GM12878 (cell line): ENCODE measurements at regions not wholly inside any gene's neighbourhood (a gene's known extent, or its start where the extent isn't known, plus 50 kb on each side); places are given as distances from the start of the nearest gene placed in this dataset.

Experiments used
- ATAC-seq: fragments of 200-7000 bp; cut with Tn5 transposase; 3 replicates; pipeline ENCODE4 v1.9.1; 2020; ENCODE audit warnings: mild to moderate bottlenecking, moderate library complexity
- BruUV-seq: library from RNA; stranded (reverse); fragments of 400-500 nt; replicated peaks from 2 replicates; lab custom pipeline; 2021; lab: Mats Ljungman, UMichigan
- CTCF ChIA-PET: fragments of 300-600 bp; sonication (Branson Sonifier 250); formaldehyde crosslinking; extraction: SDS; loops from one replicate; lab custom pipeline; 2021; ENCODE audit warnings: inconsistent platforms; lab: Yijun Ruan, JAX
- POLR2A ChIA-PET: fragments of 350-600 bp; formaldehyde crosslinking; extraction: SDS; loops from one replicate; lab custom pipeline; 2021; ENCODE audit warnings: inconsistent platforms; lab: Charles Lee
- RAD21 ChIA-PET: fragments of 300-600 bp; sonication (Branson Sonifier 250); formaldehyde crosslinking; loops from one replicate; lab custom pipeline; 2023; ENCODE audit warnings: antibody characterized with exemption; ENCODE audit not compliant: unreplicated experiment; lab: Charles Lee
- SMC1A ChIA-PET: fragments of 300-600 bp; sonication (Branson Sonifier 250); formaldehyde crosslinking; loops from one replicate; lab custom pipeline; 2023; ENCODE audit not compliant: unreplicated experiment, uncharacterized antibody; lab: Charles Lee
- DNase-seq: peaks from one replicate; pipeline ENCODE4 v3.0.0-alpha.2; 2011; ENCODE audit warnings: low read depth, low spot score
- FAIRE-seq: peaks from 3 replicates; lab custom pipeline; 2011; peaks lifted over from hg19 to GRCh38; lab: Jason Lieb, UNC
- H2AFZ ChIP-seq: 2 replicates; pipeline ENCODE4 v1.6.0; 2011; ENCODE audit warnings: low read depth, low read length, control low read depth; ENCODE audit not compliant: control insufficient read depth
- H3K27ac ChIP-seq: 2 replicates; pipeline ENCODE4 v1.5.1; 2011; ENCODE audit warnings: control low read depth; ENCODE audit not compliant: control insufficient read depth, insufficient read depth
- H3K27me3 ChIP-seq, 2 experiments: replicated peaks in 1 of 2; 2 replicates each; pipeline versions ENCODE4 v1.6.0 to v1.6.1; 2011; ENCODE audit warnings: low read length in 1 of 2; ENCODE audit not compliant: control insufficient read depth in 2 of 2, insufficient read depth in 2 of 2
- H3K36me3 ChIP-seq, 2 experiments: 2 replicates each; pipeline ENCODE4 v1.5.1; 2011; ENCODE audit warnings: low read length in 1 of 2; ENCODE audit not compliant: control insufficient read depth in 2 of 2, insufficient read depth in 2 of 2
- H3K4me1 ChIP-seq: 2 replicates; pipeline ENCODE4 v1.6.1; 2011; ENCODE audit warnings: mild to moderate bottlenecking, low read length, moderate library complexity, mixed read lengths; ENCODE audit not compliant: control insufficient read depth, insufficient read depth
- H3K4me2 ChIP-seq: 2 replicates; pipeline ENCODE4 v1.6.0; 2011; ENCODE audit warnings: control low read depth; ENCODE audit not compliant: control insufficient read depth, insufficient read depth
- H3K4me3 ChIP-seq: fragments of 200-600 bp; sonication (generic); 2 replicates; pipeline ENCODE4 v1.5.1; 2016
- H3K79me2 ChIP-seq: 2 replicates; pipeline ENCODE4 v1.6.0; 2011; ENCODE audit warnings: low read length; ENCODE audit not compliant: control insufficient read depth, insufficient read depth
- H3K9ac ChIP-seq: 2 replicates; pipeline ENCODE4 v1.8.0; 2011; ENCODE audit warnings: low read length, control low read depth, mixed read lengths; ENCODE audit not compliant: control insufficient read depth, insufficient read depth
- H3K9me3 ChIP-seq: replicated peaks from 3 replicates; pipeline ENCODE4 v1.5.1; 2011; ENCODE audit warnings: mild to moderate bottlenecking, low read length; ENCODE audit not compliant: control insufficient read depth, insufficient read depth
- H4K20me1 ChIP-seq: 2 replicates; pipeline ENCODE4 v1.6.0; 2011; ENCODE audit not compliant: control insufficient read depth, insufficient read depth
- ATF2 ChIP-seq: IDR thresholded peaks from 2 replicates; pipeline ENCODE4 v1.6.1; 2012; ENCODE audit warnings: low read length, inconsistent platforms
- ATF7 ChIP-seq: fragments of 450-650 bp; IDR thresholded peaks from 2 replicates; pipeline ENCODE4 v1.6.1; 2016; ENCODE audit warnings: low read depth, mild to moderate bottlenecking
- CEBPB ChIP-seq, 2 experiments: fragments of 150-350 bp in 1 of 2; IDR thresholded peaks; 2 replicates each; pipeline ENCODE4 v1.6.1; 2012 to 2014; ENCODE audit warnings: low read depth in 2 of 2, low read length in 2 of 2, borderline replicate concordance in 1 of 2, inconsistent platforms in 1 of 2
- CHD4 ChIP-seq: fragments of 200-600 bp; sonication (generic); IDR thresholded peaks from 2 replicates; pipeline ENCODE4 v1.6.1; 2016; ENCODE audit warnings: mild to moderate bottlenecking
- CREM ChIP-seq: IDR thresholded peaks from 2 replicates; pipeline ENCODE4 v1.6.1; 2014; ENCODE audit warnings: antibody characterized with exemption, low read depth
- GABPA ChIP-seq: IDR thresholded peaks from 2 replicates; pipeline ENCODE4 v1.6.1; 2014; ENCODE audit warnings: antibody characterized with exemption, low read depth, mild to moderate bottlenecking, inconsistent platforms
- HDAC6 ChIP-seq: fragments of 200-600 bp; sonication (generic); IDR thresholded peaks from one replicate; pipeline ENCODE4 v1.8.0; 2017; ENCODE audit warnings: antibody characterized with exemption; ENCODE audit not compliant: unreplicated experiment
- HDGF ChIP-seq: fragments of 450-650 bp; IDR thresholded peaks from 2 replicates; pipeline ENCODE4 v1.6.1; 2016; ENCODE audit warnings: antibody characterized with exemption
- NFYA ChIP-seq: IDR thresholded peaks from 2 replicates; pipeline ENCODE4 v1.6.1; 2011; ENCODE audit warnings: low read depth, mild to moderate bottlenecking, low read length, improper control_type of control experiment, borderline replicate concordance
- RELB ChIP-seq: fragments of 450-650 bp; IDR thresholded peaks from 2 replicates; pipeline ENCODE4 v1.6.1; 2017; ENCODE audit warnings: low read depth, mild to moderate bottlenecking, moderate library complexity
- SKIL ChIP-seq: fragments of 450-650 bp; IDR thresholded peaks from 2 replicates; pipeline ENCODE4 v1.6.1; 2017; ENCODE audit warnings: mild to moderate bottlenecking, low read depth, inconsistent platforms; ENCODE audit not compliant: poor library complexity, severe bottlenecking
- STAT1 ChIP-seq: fragments of 450-650 bp; conservative IDR thresholded peaks from 2 replicates; pipeline ENCODE4 v1.6.1; 2014; ENCODE audit warnings: antibody characterized with exemption, mild to moderate bottlenecking
- YBX1 ChIP-seq: fragments of 450-650 bp; IDR thresholded peaks from 2 replicates; pipeline ENCODE4 v1.6.1; 2016; ENCODE audit warnings: antibody characterized with exemption
- ZBTB4 ChIP-seq: fragments of 450-650 bp; formaldehyde crosslinking; IDR thresholded peaks from 2 replicates; pipeline ENCODE4 v1.4.0; 2022; ENCODE audit warnings: mild to moderate bottlenecking, moderate library complexity
- ZNF384 ChIP-seq: IDR thresholded peaks from 2 replicates; pipeline ENCODE4 v1.6.1; 2012; ENCODE audit warnings: low read depth, mild to moderate bottlenecking, low read length, improper control_type of control experiment, borderline replicate concordance
- WGBS: methylation state at CpG from one replicate; pipeline ENCODE4 v1.1.6; 2016; ENCODE audit warnings: low lambda C conversion rate; ENCODE audit not compliant: insufficient replicate concordance, insufficient coverage; ENCODE audit errors: missing lambda C conversion rate; 5-methylcytosine and 5-hydroxymethylcytosine counted together
- in situ Hi-C: fragments of 300-500 bp; cut with MboI; formaldehyde crosslinking; loops from 9 replicates; pipeline ENCODE4 v1.14.3; 2018; ENCODE audit warnings: mixed read lengths
- intact Hi-C: fragments of 100-400 bp; cut with micrococcal nuclease; formaldehyde crosslinking; loops from one replicate; pipeline ENCODE4 v1.14.2; 2022; ENCODE audit not compliant: unreplicated experiment

GRCh38 chr1:64335636-64336035, 132.2 kb downstream of the UBE2U start (continued):
- no peak for TF ChIP-seq STAT1
- TF ChIP-seq, all 136 proteins: peak for 0

GRCh38 chr1:64337475-64337874, 132.5 kb upstream of the CACHD1 start:
- ChIA-PET RAD21 (no interaction called here), CTCF (no interaction called here), SMC1A (no interaction called here), POLR2A (no interaction called here)
- intact Hi-C loops, result no loop called here
- Histone ChIP-seq H3K4me1 (no peaks in the 10 kb centered on the region), H3K27ac (no peak overlapping the region), H3K27me3 (no peaks in the 10 kb centered on the region), H3K4me3 (no peak overlapping the region), H4K20me1 (no peaks in the 10 kb centered on the region), H3K9ac (no peak overlapping the region), H3K79me2 (no peaks in the 10 kb centered on the region), H2AFZ (no peak overlapping the region), H3K36me3 (no peaks in the 10 kb centered on the region), H3K4me2 (no peak overlapping the region), H3K9me3 (no peaks in the 10 kb centered on the region)
- FAIRE-seq (no peak), DNase-seq (no peak), ATAC-seq (no peak)
- no peak for TF ChIP-seq ATF2
- TF ChIP-seq YBX1, result no peak
- no peak for TF ChIP-seq CEBPB (IDR thresholded peaks at IDR 0.05; ENCODE audit: borderline replicate concordance in 1 of 2, low read depth in 2 of 2, low read length in 2 of 2)
- TF ChIP-seq RELB, result no peak
- TF ChIP-seq GABPA, result no peak
- TF ChIP-seq ZBTB4, result no peak
- TF ChIP-seq CREM, result no peak
- no peak for TF ChIP-seq ZNF384
- TF ChIP-seq HDGF, result no peak
- no peak for TF ChIP-seq CHD4
- TF ChIP-seq ATF7, result no peak
- no peak for TF ChIP-seq NFYA
- TF ChIP-seq SKIL, result no peak
- TF ChIP-seq HDAC6, result no peak
- BruUV-seq, result no TSS peak
- WGBS, result 25% methylated on average over 4 of the region's 4 CpGs
- in situ Hi-C loops, result no loop called here
